M059J (cell line): ENCODE measurements at regions not wholly inside any gene's neighbourhood (a gene's known extent, or its start where the extent isn't known, plus 50 kb on each side); places are given as distances from the start of the nearest gene placed in this dataset.

Experiments used
- DNase-seq: peaks from one replicate; pipeline ENCODE4 v3.0.0-alpha.2; 2012; ENCODE audit warnings: low read depth

- DNase-seq = no peak
Measured at GRCh38 chr7:26513948-26514347, 222.3 kb downstream of the SNX10 start.

- DNase-seq = no peak
Measured at GRCh38 chr7:26514633-26515032, 223.0 kb downstream of the SNX10 start.

GRCh38 chr7:26515314-26515842, 223.7 kb downstream of the SNX10 start:
- peak; percentile 44 for DNase-seq

- no peak for DNase-seq
Measured at GRCh38 chr7:26520483-26520882, 228.8 kb downstream of the SNX10 start.

- no peak for DNase-seq
Measured at GRCh38 chr7:26522633-26523032, 231.0 kb downstream of the SNX10 start.

GRCh38 chr7:26525398-26526264, 234.0 kb downstream of the SNX10 start:
- no peak for DNase-seq

GRCh38 chr7:26526265-26526587, 234.6 kb downstream of the SNX10 start:
- DNase-seq = no peak

GRCh38 chr7:26531926-26532325, 240.3 kb downstream of the SNX10 start:
- no peak for DNase-seq

- DNase-seq = no peak
Measured at GRCh38 chr7:26532471-26532870, 240.8 kb downstream of the SNX10 start.

- DNase-seq = no peak
Measured at GRCh38 chr7:26533217-26533616, 241.6 kb downstream of the SNX10 start.

- DNase-seq = peak; percentile 15
Measured at GRCh38 chr7:26534649-26535482, 243.2 kb downstream of the SNX10 start.

- no peak for DNase-seq
Measured at GRCh38 chr7:26535483-26536007, 243.9 kb downstream of the SNX10 start.

- DNase-seq = no peak
Measured at GRCh38 chr7:26538216-26538615, 246.6 kb downstream of the SNX10 start.

- no peak for DNase-seq
Measured at GRCh38 chr7:26538689-26539088, 247.0 kb downstream of the SNX10 start.

- DNase-seq = no peak
Measured at GRCh38 chr7:26543340-26543739, 251.7 kb downstream of the SNX10 start.

GRCh38 chr7:26543951-26544350, 252.3 kb downstream of the SNX10 start:
- no peak for DNase-seq

GRCh38 chr7:26546508-26547053, 254.9 kb downstream of the SNX10 start:
- no peak for DNase-seq

GRCh38 chr7:26547156-26547555, 255.5 kb downstream of the SNX10 start:
- DNase-seq = no peak

- peak; percentile 95 for DNase-seq
Measured at GRCh38 chr7:26549281-26549944, 257.8 kb downstream of the SNX10 start.

- DNase-seq = no peak
Measured at GRCh38 chr7:26550492-26550891, 258.8 kb downstream of the SNX10 start.

GRCh38 chr7:26551740-26552139, 260.1 kb downstream of the SNX10 start:
- DNase-seq = no peak

GRCh38 chr7:26553128-26553527, 261.5 kb downstream of the SNX10 start:
- no peak for DNase-seq
